ENCODE measurements at regions not wholly inside any gene's neighbourhood (a gene's known extent, or its start where the extent isn't known, plus 50 kb on each side); places are given as distances from the start of the nearest gene placed in this dataset.

- TF ChIP-seq CTCF (conservative IDR thresholded peaks at IDR 0.05 in 1 of 2, IDR thresholded peaks at IDR 0.05 in 1 of 2; ENCODE audit: low read depth in 1 of 2, low read length in 2 of 2), result no peak
- no peak for TF ChIP-seq EZH2 (IDR thresholded peaks at IDR 0.05; ENCODE audit: low read length, missing control alignments)
These were observed 549.5 kb upstream of the GNPDA2 start for GRCh38 chr4:45275862-45276261.

All from fibroblast of lung (primary cell).